ENCODE measurements at regions not wholly inside any gene's neighbourhood (a gene's known extent, or its start where the extent isn't known, plus 50 kb on each side); places are given as distances from the start of the nearest gene placed in this dataset.
A peak's percentile ranks its signal among the peaks of the same experiment; 100 is the strongest.
"Not testable (repeated sequence)": the region's sequence is repeated elsewhere in the genome, so short reads cannot be mapped to it uniquely, and the experiment has no call there.

DNA sequence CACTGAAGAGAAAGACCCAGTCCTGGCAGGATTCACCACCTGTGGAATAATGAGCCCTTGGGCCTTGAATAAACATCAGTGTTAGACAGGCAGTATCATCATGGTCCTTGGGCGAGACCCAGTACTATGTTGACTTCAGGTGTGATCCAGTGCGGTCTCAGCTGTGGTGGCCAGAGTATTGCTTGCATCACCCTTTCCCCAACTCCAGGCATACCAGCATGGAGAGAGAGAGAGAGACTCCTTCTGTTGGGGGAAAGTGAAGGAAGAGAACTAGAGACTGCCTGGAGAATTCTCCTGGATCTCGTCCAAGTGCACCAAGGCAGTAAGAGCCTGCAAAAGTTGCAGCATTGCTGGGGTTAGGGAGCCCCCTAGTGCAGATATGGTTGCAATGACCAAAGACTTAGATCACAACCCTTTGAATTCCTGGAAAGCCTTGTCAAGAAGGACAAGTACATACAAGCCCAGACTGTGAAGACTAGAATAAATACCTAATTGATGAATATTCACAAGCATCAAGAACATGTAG lies 61.1 kb upstream of the VAMP7 start:
- H3K27ac ChIP-seq (ENCODE audit: low read depth, low read length) = no peak overlapping the region
- TF ChIP-seq, protein P1, sequence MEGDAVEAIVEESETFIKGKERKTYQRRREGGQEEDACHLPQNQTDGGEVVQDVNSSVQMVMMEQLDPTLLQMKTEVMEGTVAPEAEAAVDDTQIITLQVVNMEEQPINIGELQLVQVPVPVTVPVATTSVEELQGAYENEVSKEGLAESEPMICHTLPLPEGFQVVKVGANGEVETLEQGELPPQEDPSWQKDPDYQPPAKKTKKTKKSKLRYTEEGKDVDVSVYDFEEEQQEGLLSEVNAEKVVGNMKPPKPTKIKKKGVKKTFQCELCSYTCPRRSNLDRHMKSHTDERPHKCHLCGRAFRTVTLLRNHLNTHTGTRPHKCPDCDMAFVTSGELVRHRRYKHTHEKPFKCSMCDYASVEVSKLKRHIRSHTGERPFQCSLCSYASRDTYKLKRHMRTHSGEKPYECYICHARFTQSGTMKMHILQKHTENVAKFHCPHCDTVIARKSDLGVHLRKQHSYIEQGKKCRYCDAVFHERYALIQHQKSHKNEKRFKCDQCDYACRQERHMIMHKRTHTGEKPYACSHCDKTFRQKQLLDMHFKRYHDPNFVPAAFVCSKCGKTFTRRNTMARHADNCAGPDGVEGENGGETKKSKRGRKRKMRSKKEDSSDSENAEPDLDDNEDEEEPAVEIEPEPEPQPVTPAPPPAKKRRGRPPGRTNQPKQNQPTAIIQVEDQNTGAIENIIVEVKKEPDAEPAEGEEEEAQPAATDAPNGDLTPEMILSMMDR (IDR thresholded peaks at IDR 0.05; ENCODE audit: low read depth, low read length) = peak; percentile 69
- H3K27me3 ChIP-seq (ENCODE audit: control insufficient read depth, insufficient read depth, low read length) = no peaks in the 10 kb centered on the region
- H3K4me3 ChIP-seq (ENCODE audit: low read depth, low read length) = no peak overlapping the region
- ChIA-PET POLR2A (no interaction called here), CTCF (no interaction called here)
- H3K9me3 ChIP-seq (ENCODE audit: control insufficient read depth, insufficient read depth, low read length) = no peaks in the 10 kb centered on the region
- DNase-seq (ENCODE audit: low read depth, low spot score) = peak; percentile 66

DNA sequence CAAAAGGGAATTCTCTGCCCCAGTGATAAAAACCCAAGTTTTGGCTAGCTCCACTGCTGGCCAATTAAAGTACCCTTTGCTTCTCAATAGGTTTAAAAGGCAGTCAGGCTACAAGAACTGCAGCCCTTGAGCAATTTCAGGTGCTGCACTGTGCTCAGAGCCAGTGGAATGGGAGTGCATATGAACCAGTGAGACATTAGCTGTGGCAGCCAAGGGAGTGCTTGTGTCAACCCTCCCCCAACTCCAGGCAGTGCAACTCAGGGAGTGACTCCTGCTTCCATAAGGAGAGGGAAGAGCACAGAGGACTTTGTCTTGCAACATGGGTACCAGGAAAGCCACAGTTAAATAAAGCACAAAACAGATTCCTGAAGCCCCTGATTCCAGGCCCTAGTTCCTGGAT lies 61.6 kb upstream of the VAMP7 start:
- ChIA-PET CTCF (no interaction called here), POLR2A (no interaction called here)
- H3K9me3 ChIP-seq (ENCODE audit: control insufficient read depth, insufficient read depth, low read length) = no peaks in the 10 kb centered on the region
- H3K4me3 ChIP-seq (ENCODE audit: low read depth, low read length) = no peak overlapping the region
- no peaks in the 10 kb centered on the region for H3K27me3 ChIP-seq (ENCODE audit: control insufficient read depth, insufficient read depth, low read length)
- DNase-seq (ENCODE audit: low read depth, low spot score) = no peak
- no peak overlapping the region for H3K27ac ChIP-seq (ENCODE audit: low read depth, low read length)
- TF ChIP-seq, protein P1 (IDR thresholded peaks at IDR 0.05; ENCODE audit: low read depth, low read length) = no peak

DNA sequence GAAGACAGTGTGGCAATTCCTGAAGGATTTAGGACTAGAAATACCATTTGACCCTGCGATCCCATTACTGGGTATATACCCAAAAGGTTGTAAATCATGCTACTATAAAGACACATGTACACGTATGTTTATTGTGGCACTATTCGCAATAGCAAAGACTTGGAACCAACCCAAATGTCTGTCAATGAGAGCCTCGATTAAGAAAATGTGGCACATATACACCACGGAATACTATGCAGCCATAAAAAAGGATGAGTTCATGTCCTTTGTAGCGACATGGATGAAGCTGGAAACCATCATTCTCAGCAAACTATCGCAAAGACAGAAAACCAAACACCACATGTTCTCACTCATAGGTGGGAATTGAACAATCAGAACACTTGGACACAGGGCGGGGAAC lies 66.8 kb upstream of the VAMP7 start:
- H3K27me3 ChIP-seq (ENCODE audit: control insufficient read depth, insufficient read depth, low read length); CTCF ChIA-PET; H3K27ac ChIP-seq (ENCODE audit: low read depth, low read length); H3K4me3 ChIP-seq (ENCODE audit: low read depth, low read length); DNase-seq (ENCODE audit: low read depth, low spot score); H3K9me3 ChIP-seq (ENCODE audit: control insufficient read depth, insufficient read depth, low read length); POLR2A ChIA-PET: not testable (repeated sequence)

DNA sequence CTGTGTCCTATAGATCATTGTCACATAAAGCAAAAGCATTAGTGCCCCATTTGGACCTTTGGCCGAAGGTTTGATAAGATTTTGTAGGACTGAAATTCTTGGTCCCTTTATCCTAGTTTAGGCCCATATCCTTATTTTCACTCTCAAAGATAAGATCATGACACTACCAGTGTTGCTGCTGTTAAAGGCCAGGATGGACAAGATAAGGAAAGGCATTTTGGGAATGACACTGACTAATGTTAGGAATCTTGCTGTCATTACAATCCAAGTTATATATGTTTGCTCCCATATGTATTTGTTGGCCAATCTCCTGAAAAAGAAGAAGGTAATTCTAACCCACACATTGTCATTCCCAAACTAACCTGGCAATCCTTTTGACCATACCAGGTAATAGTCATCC lies 101.3 kb upstream of the VAMP7 start:
- ChIA-PET POLR2A (no interaction called here), CTCF (no interaction called here)
- TF ChIP-seq, protein P1 (IDR thresholded peaks at IDR 0.05; ENCODE audit: low read depth, low read length) = no peak
- no peaks in the 10 kb centered on the region for H3K9me3 ChIP-seq (ENCODE audit: control insufficient read depth, insufficient read depth, low read length)
- no peak overlapping the region for H3K4me3 ChIP-seq (ENCODE audit: low read depth, low read length)
- no peak overlapping the region for H3K27ac ChIP-seq (ENCODE audit: low read depth, low read length)
- DNase-seq (ENCODE audit: low read depth, low spot score) = no peak
- no peaks in the 10 kb centered on the region for H3K27me3 ChIP-seq (ENCODE audit: control insufficient read depth, insufficient read depth, low read length)

DNA sequence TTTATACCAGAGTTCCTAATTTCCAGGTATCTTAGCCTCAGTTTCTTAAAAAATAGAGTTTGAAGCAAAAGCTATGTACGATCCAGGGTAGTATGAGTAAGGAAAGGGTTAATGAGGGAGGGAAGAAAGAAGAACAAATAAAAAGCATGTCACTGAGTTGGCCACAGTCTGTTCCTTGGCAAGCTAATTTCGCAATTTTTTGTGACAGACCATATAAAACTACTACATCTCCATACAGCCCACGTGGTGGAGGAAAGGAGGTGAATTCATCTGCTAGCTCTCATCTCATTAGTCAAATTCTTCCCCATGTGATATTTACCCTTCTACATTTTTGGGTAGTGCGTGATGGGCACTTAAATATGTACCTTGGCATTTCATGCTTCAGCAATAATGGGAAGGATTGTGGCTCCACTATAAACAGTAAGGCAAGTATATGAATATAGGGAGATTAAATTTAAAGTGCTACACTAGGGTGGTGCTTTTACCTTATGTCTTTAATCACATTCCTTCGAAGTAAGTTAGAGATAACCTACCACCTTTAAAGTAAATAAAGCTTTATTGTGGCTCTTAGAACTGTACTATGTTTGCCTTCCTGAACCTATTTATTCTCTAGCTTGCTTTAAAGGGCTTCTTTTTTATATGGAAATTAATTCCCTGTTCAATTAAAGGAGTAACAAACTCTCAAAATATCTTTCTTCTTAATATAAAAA lies 102.1 kb upstream of the VAMP7 start:
- Histone ChIP-seq H3K9me3 (ENCODE audit: control insufficient read depth, insufficient read depth, low read length) (peaks cover 6% of the 10 kb centered on the region), H3K27ac (ENCODE audit: low read depth, low read length) (no peak overlapping the region), H3K4me3 (ENCODE audit: low read depth, low read length) (no peak overlapping the region), H3K27me3 (ENCODE audit: control insufficient read depth, insufficient read depth, low read length) (no peaks in the 10 kb centered on the region)
- DNase-seq (ENCODE audit: low read depth, low spot score) = no peak
- TF ChIP-seq, protein P1 (IDR thresholded peaks at IDR 0.05; ENCODE audit: low read depth, low read length) = no peak
- CTCF ChIA-PET = no interaction called here
- POLR2A ChIA-PET = no interaction called here

All from AG04450 (cell line).